Vagina (tissue), 2 donors: ENCODE measurements at regions not wholly inside any gene's neighbourhood (a gene's known extent, or its start where the extent isn't known, plus 50 kb on each side); places are given as distances from the start of the nearest gene placed in this dataset.

Experiments
- CTCF ChIP-seq, 3 experiments: fragments of 450-650 bp in 2 of 3; fragments of 200-600 bp in 1 of 3; sonication (generic) in 1 of 3; IDR thresholded peaks; one replicate each; pipeline ENCODE4 v1.5.1; 2017 to 2019; ENCODE audit warnings: antibody characterized with exemption in 3 of 3, mild to moderate bottlenecking in 2 of 3, moderate library complexity in 2 of 3
- POLR2A ChIP-seq, 2 donors: fragments of 450-650 bp; IDR thresholded peaks; one replicate each; pipeline ENCODE4 v1.6.1; 2017; ENCODE audit warnings: antibody characterized with exemption in 2 of 2, mild to moderate bottlenecking in 2 of 2, moderate library complexity in 2 of 2

- TF ChIP-seq CTCF (IDR thresholded peaks at IDR 0.05) (no peak), POLR2A (IDR thresholded peaks at IDR 0.05) (no peak)
Measured at GRCh38 chr1:78340006-78340405, 150.8 kb upstream of the PTGFR start.
